ENCODE measurements at regions not wholly inside any gene's neighbourhood (a gene's known extent, or its start where the extent isn't known, plus 50 kb on each side); places are given as distances from the start of the nearest gene placed in this dataset.

DNA sequence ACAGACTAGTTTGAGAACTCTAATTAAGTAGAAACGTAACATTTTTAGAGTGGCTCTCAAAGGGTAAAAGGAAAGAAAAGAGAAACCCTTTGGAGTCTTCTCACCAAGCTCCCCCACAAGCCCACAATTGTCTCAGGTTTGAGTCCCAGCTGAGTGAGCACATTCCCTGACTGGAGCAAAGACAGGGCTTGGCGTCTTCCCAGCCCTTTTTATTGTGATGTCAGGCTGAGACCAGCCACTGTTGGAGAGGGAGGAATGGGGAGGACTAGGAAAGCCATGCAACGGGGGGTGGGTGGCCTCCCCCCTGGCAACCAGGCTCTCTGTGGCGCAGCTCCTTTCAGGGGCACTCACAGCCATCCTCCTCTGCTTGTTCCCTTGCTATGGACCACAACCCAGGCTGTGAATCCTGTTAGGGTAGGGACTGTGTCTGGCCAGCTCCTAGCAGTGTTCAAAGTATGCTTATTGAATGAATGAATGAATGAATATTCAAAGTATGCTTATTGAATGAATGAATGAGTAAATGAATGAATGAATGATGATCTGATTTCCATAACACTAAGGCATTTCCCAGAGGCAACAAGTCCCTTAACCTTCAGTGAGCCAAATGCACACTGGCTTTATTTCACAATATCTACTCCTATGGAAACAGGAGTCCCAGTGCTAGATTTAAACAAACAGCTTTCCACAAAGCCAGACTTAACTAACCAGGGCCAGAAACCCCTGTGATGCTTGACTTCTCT, 413.3 kb downstream of the MID1IP1 start:
- no peak for FAIRE-seq
- H4K20me1 ChIP-seq (ENCODE audit: control insufficient read depth, extremely low read depth, insufficient read depth, low read length) = no peaks in the 10 kb centered on the region
- DNase-seq (ENCODE audit: low read depth, low spot score) = no peak

DNA sequence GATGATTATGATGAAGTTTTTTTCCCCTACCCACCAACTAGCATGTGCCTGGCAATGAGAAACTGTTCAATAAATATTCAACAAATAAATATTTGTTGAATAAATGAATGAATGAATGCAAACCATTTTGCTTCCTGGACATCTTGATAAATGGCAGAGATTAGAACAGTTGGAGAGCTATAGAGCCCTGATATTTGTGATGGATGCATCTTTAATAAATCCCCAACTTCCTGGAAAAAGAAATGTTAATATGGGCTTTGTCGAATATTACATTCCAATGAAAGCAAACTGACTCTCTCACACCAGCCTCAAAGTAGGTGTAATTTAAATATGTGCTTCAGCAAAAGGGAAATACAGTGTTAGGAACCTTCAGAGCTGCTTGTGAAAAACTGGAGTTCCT, 419.7 kb downstream of the MID1IP1 start:
- Histone ChIP-seq H4K20me1 (ENCODE audit: control insufficient read depth, extremely low read depth, insufficient read depth, low read length) (no peaks in the 10 kb centered on the region), H3K9ac (ENCODE audit: control insufficient read depth, extremely low read depth, insufficient read depth, low read length) (no peak overlapping the region), H3K36me3 (ENCODE audit: control insufficient read depth in 2 of 2, extremely low read depth in 1 of 2, insufficient read depth in 2 of 2, low read length in 2 of 2) (no peaks in the 10 kb centered on the region), H3K27ac (ENCODE audit: control insufficient read depth, insufficient read depth, low read length) (no peak overlapping the region), H3K9me3 (ENCODE audit: control insufficient read depth, low read depth, low read length) (no peaks in the 10 kb centered on the region), H3K9me1 (ENCODE audit: control insufficient read depth, extremely low read depth, insufficient read depth, low read length) (no peaks in the 10 kb centered on the region), H2AFZ (ENCODE audit: control insufficient read depth, low read length) (no peak overlapping the region), H3K4me1 (ENCODE audit: control insufficient read depth, extremely low read depth, insufficient read depth, low read length) (no peaks in the 10 kb centered on the region), H3K79me2 (ENCODE audit: control insufficient read depth, insufficient read depth, low read length) (no peaks in the 10 kb centered on the region), H3K4me2 (ENCODE audit: control insufficient read depth, extremely low read depth, insufficient read depth, low read depth, low read length) (no peak overlapping the region), H3K4me3 (ENCODE audit: control insufficient read depth in 2 of 3, extremely low read depth in 1 of 3, insufficient read depth in 2 of 3, low read depth in 1 of 3, low read length in 3 of 3) (no peak overlapping the region), H3K27me3 (ENCODE audit: control insufficient read depth, extremely low read depth, insufficient read depth, low read length) (no peaks in the 10 kb centered on the region)
- DNase-seq (ENCODE audit: low read depth, low spot score) = no peak
- FAIRE-seq = no peak
- dilution Hi-C loops (cut with MboI; ENCODE audit: extremely low pct_ligation_motif_present, low sequenced_read_pairs) = no loop called here
- TF ChIP-seq, protein P1, sequence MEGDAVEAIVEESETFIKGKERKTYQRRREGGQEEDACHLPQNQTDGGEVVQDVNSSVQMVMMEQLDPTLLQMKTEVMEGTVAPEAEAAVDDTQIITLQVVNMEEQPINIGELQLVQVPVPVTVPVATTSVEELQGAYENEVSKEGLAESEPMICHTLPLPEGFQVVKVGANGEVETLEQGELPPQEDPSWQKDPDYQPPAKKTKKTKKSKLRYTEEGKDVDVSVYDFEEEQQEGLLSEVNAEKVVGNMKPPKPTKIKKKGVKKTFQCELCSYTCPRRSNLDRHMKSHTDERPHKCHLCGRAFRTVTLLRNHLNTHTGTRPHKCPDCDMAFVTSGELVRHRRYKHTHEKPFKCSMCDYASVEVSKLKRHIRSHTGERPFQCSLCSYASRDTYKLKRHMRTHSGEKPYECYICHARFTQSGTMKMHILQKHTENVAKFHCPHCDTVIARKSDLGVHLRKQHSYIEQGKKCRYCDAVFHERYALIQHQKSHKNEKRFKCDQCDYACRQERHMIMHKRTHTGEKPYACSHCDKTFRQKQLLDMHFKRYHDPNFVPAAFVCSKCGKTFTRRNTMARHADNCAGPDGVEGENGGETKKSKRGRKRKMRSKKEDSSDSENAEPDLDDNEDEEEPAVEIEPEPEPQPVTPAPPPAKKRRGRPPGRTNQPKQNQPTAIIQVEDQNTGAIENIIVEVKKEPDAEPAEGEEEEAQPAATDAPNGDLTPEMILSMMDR (optimal IDR thresholded peaks at IDR 0.05 in 1 of 3, IDR thresholded peaks at IDR 0.05 in 1 of 3, conservative IDR thresholded peaks at IDR 0.05 in 1 of 3; ENCODE audit: extremely low read depth in 1 of 3, insufficient read depth in 2 of 3, low read length in 3 of 3) = no peak
- TF ChIP-seq EZH2 (IDR thresholded peaks at IDR 0.05; ENCODE audit: low read length) = no peak

More for the DNA sequence above, 413.3 kb downstream of the MID1IP1 start:
- H3K4me2 ChIP-seq (ENCODE audit: control insufficient read depth, extremely low read depth, insufficient read depth, low read depth, low read length) = no peak overlapping the region
- H3K4me3 ChIP-seq (ENCODE audit: control insufficient read depth in 2 of 3, extremely low read depth in 1 of 3, insufficient read depth in 2 of 3, low read depth in 1 of 3, low read length in 3 of 3) = no peak overlapping the region
- H3K9ac ChIP-seq (ENCODE audit: control insufficient read depth, extremely low read depth, insufficient read depth, low read length) = no peak overlapping the region
- no peak for TF ChIP-seq EZH2 (IDR thresholded peaks at IDR 0.05; ENCODE audit: low read length)
- TF ChIP-seq, protein P1 (optimal IDR thresholded peaks at IDR 0.05 in 1 of 3, IDR thresholded peaks at IDR 0.05 in 1 of 3, conservative IDR thresholded peaks at IDR 0.05 in 1 of 3; ENCODE audit: extremely low read depth in 1 of 3, insufficient read depth in 2 of 3, low read length in 3 of 3) = no peak
- no peak overlapping the region for H3K27ac ChIP-seq (ENCODE audit: control insufficient read depth, insufficient read depth, low read length)
- H3K79me2 ChIP-seq (ENCODE audit: control insufficient read depth, insufficient read depth, low read length) = no peaks in the 10 kb centered on the region
- no peak overlapping the region for H2AFZ ChIP-seq (ENCODE audit: control insufficient read depth, low read length)
- no peaks in the 10 kb centered on the region for H3K4me1 ChIP-seq (ENCODE audit: control insufficient read depth, extremely low read depth, insufficient read depth, low read length)
- no peaks in the 10 kb centered on the region for H3K9me1 ChIP-seq (ENCODE audit: control insufficient read depth, extremely low read depth, insufficient read depth, low read length)
- dilution Hi-C loops (cut with MboI; ENCODE audit: extremely low pct_ligation_motif_present, low sequenced_read_pairs) = no loop called here
- peaks cover 3% of the 10 kb centered on the region for H3K27me3 ChIP-seq (ENCODE audit: control insufficient read depth, extremely low read depth, insufficient read depth, low read length)
- no peaks in the 10 kb centered on the region for H3K36me3 ChIP-seq (ENCODE audit: control insufficient read depth in 2 of 2, extremely low read depth in 1 of 2, insufficient read depth in 2 of 2, low read length in 2 of 2)
- H3K9me3 ChIP-seq (ENCODE audit: control insufficient read depth, low read depth, low read length) = no peaks in the 10 kb centered on the region

All from keratinocyte (primary cell).